K562 (cell line): ENCODE measurements at regions not wholly inside any gene's neighbourhood (a gene's known extent, or its start where the extent isn't known, plus 50 kb on each side); places are given as distances from the start of the nearest gene placed in this dataset.
"Not testable (repeated sequence)": the region's sequence is repeated elsewhere in the genome, so short reads cannot be mapped to it uniquely, and the experiment has no call there.

Experiments
- ATF4 ChIP-seq: fragments of 450-650 bp; formaldehyde crosslinking; IDR thresholded peaks from 2 replicates; pipeline ENCODE4 v1.4.0; 2022; ENCODE audit warnings: mild to moderate bottlenecking, moderate library complexity
- CBX1 ChIP-seq: sonication (generic); IDR thresholded peaks from 2 replicates; pipeline ENCODE4 v1.6.1; 2016; ENCODE audit warnings: antibody characterized with exemption, low read depth, mild to moderate bottlenecking
- CTCF ChIP-seq, 3 experiments: IDR thresholded peaks in 2 of 3; conservative IDR thresholded peaks in 1 of 3; 2 replicates each; pipeline ENCODE4 v1.5.1; 2011 to 2012; ENCODE audit warnings: low read length in 3 of 3, mild to moderate bottlenecking in 3 of 3, control low read depth in 2 of 3, improper control_type of control experiment in 1 of 3, inconsistent platforms in 1 of 3, low read depth in 1 of 3, mixed read lengths in 1 of 3, moderate library complexity in 1 of 3; ENCODE audit not compliant: insufficient read depth in 2 of 3
- ETV1 ChIP-seq: fragments of 450-650 bp; conservative IDR thresholded peaks from 2 replicates; pipeline ENCODE4 v1.6.1; 2016; ENCODE audit warnings: missing genetic modification characterization, control low read depth, low read depth, missing compliant biosample characterization
- FOXO4 ChIP-seq: fragments of 450-650 bp; formaldehyde crosslinking; IDR thresholded peaks from 2 replicates; pipeline ENCODE4 v1.4.0; 2020; ENCODE audit warnings: mild to moderate bottlenecking, moderate library complexity
- GMEB1 ChIP-seq: fragments of 250-450 bp; sonication (Bioruptor Pico); IDR thresholded peaks from 2 replicates; pipeline ENCODE4 v1.4.0; 2020; ENCODE audit warnings: mild to moderate bottlenecking
- TFE3 ChIP-seq: fragments of 450-650 bp; formaldehyde crosslinking; IDR thresholded peaks from 2 replicates; pipeline ENCODE4 v1.4.0; 2020; ENCODE audit warnings: mild to moderate bottlenecking, mixed read lengths
- U2AF1 ChIP-seq: fragments of 200-400 bp; formaldehyde crosslinking; optimal IDR thresholded peaks from 2 replicates; pipeline ENCODE3; 2017; ENCODE audit warnings: mild to moderate bottlenecking, low read depth, low read length, moderate library complexity
- ZNF12 ChIP-seq: sonication (generic); formaldehyde crosslinking; IDR thresholded peaks from 2 replicates; pipeline ENCODE4 v1.4.0; 2020; ENCODE audit warnings: mild to moderate bottlenecking, missing genetic modification reagents
- ZNF3 ChIP-seq: fragments of 250-450 bp; sonication (Bioruptor Pico); IDR thresholded peaks from 2 replicates; pipeline ENCODE4 v1.5.0; 2021; ENCODE audit warnings: mild to moderate bottlenecking, moderate library complexity
- ZNF347 ChIP-seq: fragments of 450-650 bp; formaldehyde crosslinking; IDR thresholded peaks from 2 replicates; pipeline ENCODE4 v1.4.0; 2020; ENCODE audit warnings: low read depth, mild to moderate bottlenecking, moderate library complexity
- ZNF778 ChIP-seq: fragments of 450-650 bp; formaldehyde crosslinking; IDR thresholded peaks from 2 replicates; pipeline ENCODE4 v1.4.0; 2020; ENCODE audit warnings: mild to moderate bottlenecking, moderate library complexity
- TF ChIP-seq, protein P1 (sequence below): fragments of 450-650 bp; formaldehyde crosslinking; IDR thresholded peaks from 2 replicates; pipeline ENCODE4 v1.4.0; 2020; ENCODE audit warnings: mild to moderate bottlenecking

DNA sequence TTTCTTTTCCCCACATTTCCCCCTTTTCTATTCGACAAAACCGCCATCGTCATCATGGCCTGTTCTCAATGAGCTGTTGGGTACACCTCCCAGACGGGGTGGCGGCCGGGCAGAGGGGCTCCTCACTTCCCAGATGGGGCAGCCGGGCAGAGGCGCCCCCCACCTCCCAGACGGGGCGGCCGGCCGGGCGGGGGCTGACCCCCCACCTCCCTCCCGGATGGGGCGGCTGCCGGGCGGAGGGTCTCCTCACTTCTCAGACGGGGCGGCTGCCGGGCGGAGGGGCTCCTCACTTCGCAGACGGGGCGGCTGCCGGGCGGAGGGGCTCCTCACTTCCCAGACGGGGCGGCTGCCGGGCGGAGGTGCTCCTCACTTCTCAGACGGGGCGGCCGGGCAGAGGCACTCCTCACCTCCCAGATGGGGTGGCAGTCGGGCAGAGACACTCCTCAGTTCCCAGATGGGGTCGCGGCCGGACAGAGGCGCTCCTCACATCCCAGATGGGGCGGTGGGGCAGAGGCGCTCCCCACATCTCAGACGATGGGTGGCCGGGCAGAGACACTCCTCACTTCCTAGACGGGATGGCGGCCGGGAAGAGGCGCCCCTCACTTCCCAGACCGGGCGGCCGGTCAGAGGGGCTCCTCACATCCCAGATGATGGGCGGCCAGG lies 78.2 kb downstream of the MAT2B start:
- TF ChIP-seq ZNF347 (CRISPR knock-in tag); CTCF (IDR thresholded peaks at IDR 0.05 in 2 of 3, conservative IDR thresholded peaks at IDR 0.05 in 1 of 3; ENCODE audit: insufficient read depth in 2 of 3, low read depth in 1 of 3, low read length in 3 of 3); ATF4 (CRISPR knock-in tag); ETV1; ZNF3 (CRISPR knock-in tag); ZNF778 (CRISPR knock-in tag); TFE3; GMEB1; FOXO4 (CRISPR knock-in tag); ZNF12 (CRISPR knock-in tag); CBX1; U2AF1: not testable (repeated sequence)
- TF ChIP-seq, protein P1, sequence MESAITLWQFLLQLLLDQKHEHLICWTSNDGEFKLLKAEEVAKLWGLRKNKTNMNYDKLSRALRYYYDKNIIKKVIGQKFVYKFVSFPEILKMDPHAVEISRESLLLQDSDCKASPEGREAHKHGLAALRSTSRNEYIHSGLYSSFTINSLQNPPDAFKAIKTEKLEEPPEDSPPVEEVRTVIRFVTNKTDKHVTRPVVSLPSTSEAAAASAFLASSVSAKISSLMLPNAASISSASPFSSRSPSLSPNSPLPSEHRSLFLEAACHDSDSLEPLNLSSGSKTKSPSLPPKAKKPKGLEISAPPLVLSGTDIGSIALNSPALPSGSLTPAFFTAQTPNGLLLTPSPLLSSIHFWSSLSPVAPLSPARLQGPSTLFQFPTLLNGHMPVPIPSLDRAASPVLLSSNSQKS (CRISPR knock-in tag): not testable (repeated sequence)
